ENCODE measurements at regions not wholly inside any gene's neighbourhood (a gene's known extent, or its start where the extent isn't known, plus 50 kb on each side); places are given as distances from the start of the nearest gene placed in this dataset.
A peak's percentile ranks its signal among the peaks of the same experiment; 100 is the strongest.

DNA sequence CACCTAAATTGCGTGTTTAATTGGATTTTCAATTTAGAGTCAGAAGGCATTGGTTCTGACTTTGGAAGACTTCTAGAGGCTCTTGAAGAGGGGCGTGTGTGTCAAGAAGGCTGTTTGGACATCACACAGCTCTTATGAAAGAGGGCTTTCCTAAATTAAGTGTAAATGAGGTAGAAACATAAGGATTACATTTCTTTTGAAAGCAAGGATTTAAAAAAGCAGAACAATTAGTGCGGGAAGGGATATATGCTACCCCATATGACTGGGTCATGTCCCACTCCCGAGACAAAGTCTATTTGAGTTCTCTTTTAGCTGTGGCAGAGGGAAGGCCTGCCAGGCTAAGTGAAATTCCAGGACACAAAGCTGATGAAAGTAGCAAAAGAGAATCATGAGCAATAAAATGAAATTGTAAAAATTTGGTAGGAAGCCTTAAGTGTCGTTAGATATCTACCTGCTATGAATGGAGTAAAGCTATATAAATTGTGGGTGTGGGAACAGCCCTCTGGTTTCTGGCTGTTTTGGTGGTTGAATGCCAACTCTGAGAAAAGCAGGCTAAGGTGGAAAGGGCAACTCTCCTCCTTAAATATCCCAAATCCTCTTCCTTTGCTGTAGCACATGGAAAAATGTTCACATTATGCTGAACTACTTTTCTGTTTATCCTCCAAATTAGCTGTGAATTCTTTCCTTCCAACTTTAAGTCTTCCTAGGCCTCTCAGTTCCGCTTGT is 100.6 kb upstream of the TSC22D2 start:
- H3K4me3 ChIP-seq (ENCODE audit: low read depth, low read length) = no peak overlapping the region
- no peak for DNase-seq (ENCODE audit: low read depth)

DNA sequence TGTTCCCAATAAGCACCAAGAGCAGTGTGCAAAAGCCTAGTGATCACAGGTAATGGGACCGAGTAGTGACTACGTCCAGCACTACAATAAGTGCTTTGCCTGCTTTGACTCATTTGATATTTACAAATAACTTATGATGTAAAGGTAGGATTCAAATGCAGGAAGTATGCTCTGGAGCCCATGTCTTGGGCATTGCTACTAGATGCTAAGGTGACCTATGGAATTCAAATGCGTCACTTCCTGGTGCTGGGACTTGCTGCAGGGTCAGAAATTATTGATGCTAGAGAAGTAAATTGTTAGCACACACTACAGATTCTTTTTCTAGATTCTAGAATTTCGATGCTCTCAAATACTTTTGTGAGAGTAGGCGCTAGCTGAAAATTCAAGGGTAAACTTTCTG is 101.2 kb upstream of the TSC22D2 start:
- no peak for DNase-seq (ENCODE audit: low read depth)
- H3K4me3 ChIP-seq (ENCODE audit: low read depth, low read length) = no peak overlapping the region

DNA sequence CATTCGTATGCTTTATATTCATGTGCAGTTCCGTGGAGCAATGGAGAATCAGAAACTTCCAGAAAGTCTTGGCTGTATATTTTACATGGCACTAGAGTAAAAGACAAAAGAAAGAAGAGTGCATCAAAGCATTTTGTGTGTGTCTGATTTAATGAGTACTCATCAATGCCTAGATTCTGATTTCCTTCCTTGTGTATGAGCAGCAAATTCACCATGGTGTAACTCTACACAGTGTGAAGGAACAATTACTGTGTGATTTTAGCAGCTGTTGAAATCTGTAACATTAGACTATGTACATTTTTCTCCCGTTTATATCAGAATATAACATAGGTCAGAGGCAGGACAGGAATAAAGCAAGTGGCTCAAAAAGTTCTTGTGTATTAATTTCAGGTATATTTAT is 102.0 kb upstream of the TSC22D2 start:
- no peak for DNase-seq (ENCODE audit: low read depth)
- no peak overlapping the region for H3K4me3 ChIP-seq (ENCODE audit: low read depth, low read length)

- DNase-seq (ENCODE audit: low read depth) = no peak
- no peak overlapping the region for H3K4me3 ChIP-seq (ENCODE audit: low read depth, low read length)
Measured at GRCh38 chr3:150303768-150304167, 104.3 kb upstream of the TSC22D2 start.

DNA sequence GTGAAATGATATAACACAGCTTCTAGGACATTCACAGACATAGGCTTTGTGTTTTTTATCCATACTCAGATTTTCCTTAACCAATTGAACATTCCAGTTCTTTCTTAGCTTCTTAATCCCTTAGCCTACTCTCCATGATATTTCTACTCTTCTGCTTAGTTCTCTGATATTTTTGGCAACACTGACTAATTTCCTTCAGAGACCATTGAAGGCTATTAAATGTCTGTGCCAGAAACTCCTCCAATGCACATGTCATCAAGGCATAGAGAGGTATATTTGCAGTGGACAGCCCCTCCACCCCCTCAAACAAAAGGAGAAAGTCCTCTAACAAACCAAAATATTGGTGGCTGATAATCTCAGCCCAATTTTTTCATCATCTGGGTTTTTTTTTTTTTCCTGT is 105.9 kb upstream of the TSC22D2 start:
- no peak for DNase-seq (ENCODE audit: low read depth)
- no peak overlapping the region for H3K4me3 ChIP-seq (ENCODE audit: low read depth, low read length)

DNA sequence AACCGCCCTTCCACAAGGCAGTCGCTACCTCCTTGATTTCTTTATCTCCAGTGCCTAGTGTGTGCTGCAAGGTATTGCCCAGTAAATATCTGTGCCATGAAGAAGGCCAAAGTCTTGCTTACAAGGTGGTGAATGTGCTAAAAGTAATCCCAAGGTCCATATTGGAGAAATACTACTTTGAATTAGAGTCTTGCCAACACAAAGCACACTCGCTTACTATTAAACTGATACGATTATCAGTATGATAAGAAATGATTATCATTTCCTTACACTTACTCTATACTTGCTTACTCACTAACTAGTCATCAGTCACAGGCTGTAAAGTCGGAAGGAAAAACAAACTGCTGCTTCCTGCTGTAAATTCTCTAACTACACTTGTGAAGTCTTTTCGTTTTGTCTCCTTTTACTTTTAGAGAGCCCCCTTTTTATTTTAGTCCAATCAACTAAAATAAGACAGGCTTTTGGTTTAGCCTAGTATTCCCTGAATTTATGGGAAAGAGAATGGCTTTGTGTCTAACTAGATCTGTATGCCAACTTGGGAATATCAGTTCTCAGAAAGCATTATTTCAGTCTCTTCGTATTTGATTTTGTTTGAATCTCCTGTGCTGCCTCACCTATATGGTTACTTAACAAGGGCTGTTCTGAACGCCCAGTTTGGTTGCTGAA is 107.1 kb upstream of the TSC22D2 start:
- no peak for DNase-seq (ENCODE audit: low read depth)
- no peak overlapping the region for H3K4me3 ChIP-seq (ENCODE audit: low read depth, low read length)

GRCh38 chr3:150300388-150300787 is 107.7 kb upstream of the TSC22D2 start:
- H3K4me3 ChIP-seq (ENCODE audit: low read depth, low read length) = no peak overlapping the region
- DNase-seq (ENCODE audit: low read depth) = no peak

- DNase-seq (ENCODE audit: low read depth) = no peak
- no peak overlapping the region for H3K4me3 ChIP-seq (ENCODE audit: low read depth, low read length)
Measured at GRCh38 chr3:150299201-150299600, 108.9 kb upstream of the TSC22D2 start.

DNA sequence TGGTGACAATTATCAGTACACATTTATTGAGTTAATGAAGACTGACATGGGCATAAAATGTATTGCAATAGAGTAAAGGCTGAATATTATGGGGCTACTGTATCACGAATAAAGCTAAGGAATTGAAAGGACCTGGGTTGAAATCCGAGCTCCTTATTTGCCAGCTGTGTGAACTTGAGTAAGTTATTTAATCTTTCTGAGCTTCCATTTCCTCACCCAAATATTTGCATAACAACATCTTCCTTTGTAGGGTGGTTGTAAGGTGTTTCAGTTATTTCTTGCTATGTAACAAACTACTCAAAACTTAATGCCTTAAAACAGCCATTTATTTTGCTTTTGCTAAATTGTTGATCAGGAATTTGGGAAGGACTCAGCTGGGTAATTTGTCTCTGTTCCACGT is 111.1 kb upstream of the TSC22D2 start:
- DNase-seq (ENCODE audit: low read depth) = no peak
- no peak overlapping the region for H3K4me3 ChIP-seq (ENCODE audit: low read depth, low read length)

DNA sequence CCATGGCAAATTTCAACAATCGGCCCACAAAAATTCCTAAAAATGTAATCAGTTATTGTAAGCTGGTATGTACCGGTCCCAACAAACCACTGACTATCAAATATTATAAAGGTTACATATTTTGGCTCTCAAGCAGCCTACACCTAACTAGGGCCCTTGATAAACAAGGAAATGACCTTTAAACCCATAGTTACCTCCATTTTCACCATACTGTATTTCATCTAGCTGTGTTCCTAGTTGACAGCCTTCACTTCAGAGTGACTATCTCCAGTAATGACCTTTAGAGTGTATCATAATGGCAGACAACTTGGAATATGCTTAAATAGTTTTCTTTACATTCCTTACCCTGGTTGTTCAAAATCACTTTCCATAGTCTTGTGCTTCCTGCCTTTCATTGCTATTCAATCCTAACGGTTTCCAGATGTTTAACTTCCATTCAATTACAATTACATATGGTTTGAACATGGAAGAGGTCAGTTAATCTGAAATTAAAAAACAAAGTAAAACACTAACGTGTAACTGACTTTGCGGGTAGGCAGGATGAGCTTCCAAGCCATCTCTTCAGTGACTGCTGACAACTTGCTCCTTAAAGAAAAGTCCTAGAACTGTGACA is 111.9 kb upstream of the TSC22D2 start:
- DNase-seq (ENCODE audit: low read depth) = no peak
- no peak overlapping the region for H3K4me3 ChIP-seq (ENCODE audit: low read depth, low read length)

DNA sequence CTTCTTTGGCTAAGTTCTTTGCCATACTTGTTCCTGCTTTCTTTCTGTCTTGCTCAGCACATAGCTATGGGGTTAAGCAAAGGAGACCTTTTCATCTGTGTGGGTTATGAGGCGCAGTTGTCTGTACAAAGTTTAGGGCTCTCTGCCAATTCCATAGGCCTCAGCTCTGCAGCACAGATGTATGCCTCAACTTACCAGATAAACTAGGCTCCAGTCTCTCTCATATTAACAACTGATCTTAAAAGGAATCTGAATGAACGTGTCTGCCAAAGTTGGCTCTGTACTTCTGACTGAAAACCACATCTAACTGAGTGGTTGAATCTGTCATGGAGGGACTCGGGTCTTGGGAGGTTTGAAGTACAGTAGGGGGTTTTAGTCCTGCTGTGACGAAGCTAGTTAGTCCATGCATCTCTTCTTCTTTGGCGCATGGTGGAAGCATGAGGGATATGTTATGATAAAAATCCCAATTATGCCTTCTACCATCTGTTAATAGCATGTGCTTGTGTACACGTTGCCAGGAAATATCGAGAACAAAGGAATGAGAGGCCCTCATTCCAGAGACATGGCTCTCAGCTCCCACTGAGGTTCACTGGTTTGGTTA is 114.6 kb upstream of the TSC22D2 start:
- no peak overlapping the region for H3K4me3 ChIP-seq (ENCODE audit: low read depth, low read length)
- DNase-seq (ENCODE audit: low read depth) = peak; percentile 82

DNA sequence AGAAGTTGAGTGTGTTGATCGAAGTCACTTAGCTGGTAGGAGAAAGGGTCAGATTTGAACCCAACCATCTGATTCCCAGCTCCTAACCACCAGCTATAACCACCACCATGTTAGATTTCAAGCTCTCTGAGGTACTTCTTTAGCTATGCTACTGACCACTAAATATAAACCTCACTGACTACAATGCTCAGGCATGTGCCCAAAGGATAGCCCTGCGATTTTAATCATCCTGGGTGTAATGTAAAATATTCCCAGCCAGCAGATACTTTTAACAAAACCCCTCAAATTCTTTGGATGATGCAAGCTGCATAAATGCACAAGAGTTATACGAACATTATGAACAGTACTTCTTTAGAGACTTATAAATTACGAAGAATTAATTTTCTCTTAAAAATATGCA is 115.2 kb upstream of the TSC22D2 start:
- no peak overlapping the region for H3K4me3 ChIP-seq (ENCODE audit: low read depth, low read length)
- DNase-seq (ENCODE audit: low read depth) = peak; percentile 82

- no peak overlapping the region for H3K4me3 ChIP-seq (ENCODE audit: low read depth, low read length)
- DNase-seq (ENCODE audit: low read depth) = no peak
Measured at GRCh38 chr3:150291515-150291914, 116.6 kb upstream of the TSC22D2 start.

DNA sequence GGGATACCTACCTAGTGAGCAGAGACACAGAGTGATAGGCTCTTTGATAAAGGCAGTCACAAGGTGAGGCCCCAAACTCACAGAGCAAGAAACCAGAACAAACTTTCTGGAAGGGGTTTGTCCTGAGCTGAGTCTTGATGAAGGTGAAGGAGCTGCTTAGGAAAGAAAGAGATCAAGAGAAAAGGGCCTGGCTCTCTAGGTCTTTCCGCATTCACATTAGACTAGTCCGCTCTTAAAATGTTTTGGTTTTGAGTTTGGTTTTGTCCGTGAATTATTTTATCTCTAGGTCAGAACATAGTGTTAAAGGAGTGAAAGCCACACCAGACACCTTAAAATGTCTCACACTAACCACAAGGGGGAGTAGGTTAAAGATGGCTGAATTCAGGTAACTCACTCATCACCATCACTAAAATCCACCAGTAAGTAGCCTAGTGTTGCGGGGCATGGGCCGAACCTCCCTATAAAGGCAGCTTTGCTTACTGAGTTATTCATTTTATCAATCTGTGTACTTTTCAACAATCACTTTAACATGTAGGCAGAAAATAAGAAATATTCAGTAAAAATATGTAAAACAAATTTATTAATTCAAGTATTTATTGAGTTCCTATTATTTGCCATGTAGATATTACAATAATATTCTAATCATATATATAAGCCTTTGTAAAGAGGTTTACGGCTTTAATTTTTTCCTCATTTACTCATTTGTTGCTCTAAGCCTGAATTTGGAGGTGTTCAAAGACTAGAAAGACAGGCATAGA is 121.5 kb upstream of the TSC22D2 start:
- no peak overlapping the region for H3K4me3 ChIP-seq (ENCODE audit: low read depth, low read length)
- no peak for DNase-seq (ENCODE audit: low read depth)

DNA sequence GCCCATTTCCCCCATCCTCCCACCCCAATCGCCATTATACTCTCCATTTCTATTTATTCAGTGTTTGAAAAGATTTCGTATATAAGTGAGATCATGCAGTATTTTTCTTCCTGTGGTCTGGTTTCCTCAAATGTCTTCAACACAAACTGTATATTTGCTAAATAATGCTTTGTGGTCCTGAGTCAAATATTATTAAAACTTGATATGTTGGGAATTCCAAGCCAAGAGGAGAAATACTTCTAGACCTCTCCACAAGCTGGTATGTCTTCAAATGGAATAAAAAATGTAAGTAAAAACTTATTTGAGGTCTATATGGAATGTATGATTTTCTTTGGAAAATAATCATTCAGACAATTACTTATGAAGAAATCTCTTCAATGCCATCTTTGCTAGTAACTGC is 122.5 kb upstream of the TSC22D2 start:
- H3K4me3 ChIP-seq (ENCODE audit: low read depth, low read length) = no peak overlapping the region
- no peak for DNase-seq (ENCODE audit: low read depth)

DNA sequence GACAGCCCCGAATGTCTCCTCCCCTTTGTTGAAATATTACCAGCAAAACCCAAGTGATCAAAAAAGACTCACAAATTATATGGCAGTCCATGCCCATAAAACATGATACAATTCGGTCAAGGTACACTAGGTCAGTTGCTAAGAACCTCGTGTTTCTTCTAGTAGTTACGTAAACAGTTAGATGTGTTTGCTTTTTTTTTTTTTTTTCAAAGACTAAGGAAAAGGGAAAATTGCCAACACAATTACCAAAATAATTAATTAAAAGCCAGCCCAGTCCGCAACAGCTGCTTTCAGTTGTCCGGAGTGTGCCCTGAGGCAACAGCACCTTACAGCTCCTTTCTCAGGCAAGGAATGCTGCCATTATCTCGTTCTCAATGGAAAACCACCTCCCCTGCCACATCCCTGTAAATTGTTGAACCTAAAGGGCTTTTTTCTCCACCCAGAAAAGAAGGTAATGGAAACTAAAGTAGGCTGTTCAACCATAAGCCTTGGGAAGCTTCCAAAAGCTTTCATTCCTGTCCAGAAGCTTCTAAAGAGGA is 129.2 kb upstream of the TSC22D2 start:
- H3K4me3 ChIP-seq (ENCODE audit: low read depth, low read length) = no peak overlapping the region
- no peak for DNase-seq (ENCODE audit: low read depth)

GRCh38 chr3:150278195-150278594 is 129.9 kb upstream of the TSC22D2 start:
- no peak for DNase-seq (ENCODE audit: low read depth)
- H3K4me3 ChIP-seq (ENCODE audit: low read depth, low read length) = no peak overlapping the region

GRCh38 chr3:150277444-150277843 is 130.7 kb upstream of the TSC22D2 start:
- no peak overlapping the region for H3K4me3 ChIP-seq (ENCODE audit: low read depth, low read length)
- DNase-seq (ENCODE audit: low read depth) = no peak

GRCh38 chr3:150275941-150276340 is 132.2 kb upstream of the TSC22D2 start:
- DNase-seq (ENCODE audit: low read depth) = no peak
- H3K4me3 ChIP-seq (ENCODE audit: low read depth, low read length) = no peak overlapping the region

DNA sequence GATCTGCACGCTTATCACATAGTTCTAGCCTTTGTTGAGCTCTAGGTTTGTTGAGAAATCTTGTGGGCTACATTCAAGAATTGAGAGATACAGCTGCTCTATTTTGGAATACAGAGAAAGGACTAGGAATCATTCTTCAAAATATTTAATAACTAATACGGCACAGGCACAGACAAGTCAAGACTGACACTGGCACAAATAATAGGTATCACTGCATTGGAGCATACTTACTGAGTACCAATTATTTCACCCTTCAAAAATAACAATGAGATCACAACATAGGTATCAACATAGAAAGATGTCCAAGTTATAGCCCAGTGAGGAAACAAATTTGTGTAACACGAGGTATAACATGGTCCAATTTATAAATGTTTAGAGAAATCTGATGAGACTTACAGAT is 133.7 kb upstream of the TSC22D2 start:
- no peak for DNase-seq (ENCODE audit: low read depth)

More for the DNA sequence above, 133.7 kb upstream of the TSC22D2 start:
- H3K4me3 ChIP-seq (ENCODE audit: low read depth, low read length) = no peak overlapping the region
